K562 (cell line): ENCODE measurements at regions not wholly inside any gene's neighbourhood (a gene's known extent, or its start where the extent isn't known, plus 50 kb on each side); places are given as distances from the start of the nearest gene placed in this dataset.

ENCODE experiments used
- ATAC-seq: fragments of 200-7000 bp; cut with Tn5 transposase; 3 replicates; pipeline ENCODE4 v1.9.1; 2020; ENCODE audit warnings: moderate library complexity
- BruUV-seq: library from RNA; stranded (reverse); fragments of 400-500 nt; replicated peaks from 2 replicates; lab custom pipeline; 2021; lab: Mats Ljungman, UMichigan
- CTCF ChIA-PET: fragments of 300-600 bp; formaldehyde crosslinking; extraction: SDS; loops from one replicate; lab custom pipeline; 2021; ENCODE audit warnings: low intra/inter-chr PET ratio; lab: Yijun Ruan, JAX
- POLR2A ChIA-PET: fragments of 300-600, 350-650 bp; sonication (Branson Sonifier 250); formaldehyde crosslinking; extraction: SDS; loops from one replicate; lab custom pipeline; 2021; ENCODE audit warnings: antibody characterized with exemption, inconsistent platforms; lab: Yijun Ruan, JAX
- DNase-seq, 4 experiments: peaks; one replicate each; pipeline versions ENCODE4 v3.0.0 to v3.0.0-alpha.2; 2011 to 2018; ENCODE audit warnings: low spot score in 3 of 4, mixed read lengths in 3 of 4; ENCODE audit errors: extremely low read depth in 1 of 4
- FAIRE-seq: peaks from 2 replicates; lab custom pipeline; 2011; peaks lifted over from hg19 to GRCh38; lab: Jason Lieb, UNC
- H2AFZ ChIP-seq: 2 replicates; pipeline ENCODE4 v1.6.0; 2011; ENCODE audit warnings: low read depth, low read length, control low read depth, inconsistent platforms
- H3K27ac ChIP-seq: fragments of 200-600 bp; 3 replicates; pipeline ENCODE4 v1.8.0; 2011; ENCODE audit warnings: low read depth, mild to moderate bottlenecking, control low read depth, inconsistent platforms, low read length, moderate library complexity, mixed read lengths; ENCODE audit errors: extremely low read depth
- H3K27me3 ChIP-seq, 2 experiments: fragments of 300-600 bp in 1 of 2; 2 replicates in 1 of 2; 3 replicates in 1 of 2; pipeline versions ENCODE4 v1.6.0 to v1.8.0; 2011; ENCODE audit warnings: inconsistent platforms in 2 of 2, low read length in 2 of 2, mild to moderate bottlenecking in 1 of 2, mixed read lengths in 1 of 2, moderate library complexity in 1 of 2; ENCODE audit not compliant: control insufficient read depth in 2 of 2, insufficient read depth in 2 of 2
- H3K36me3 ChIP-seq: fragments of 300-600 bp; 3 replicates; pipeline ENCODE4 v1.8.0; 2011; ENCODE audit warnings: mild to moderate bottlenecking, low read length, inconsistent platforms; ENCODE audit not compliant: control insufficient read depth, insufficient read depth
- H3K4me1 ChIP-seq, 2 experiments: fragments of 200-600 bp in 1 of 2; replicated peaks in 1 of 2; 2 replicates in 1 of 2; 3 replicates in 1 of 2; pipeline versions ENCODE4 v1.5.1 to v1.8.0; 2011; ENCODE audit warnings: inconsistent platforms in 2 of 2, low read length in 2 of 2, mild to moderate bottlenecking in 1 of 2, mixed read lengths in 1 of 2, moderate library complexity in 1 of 2; ENCODE audit not compliant: control insufficient read depth in 2 of 2, insufficient read depth in 2 of 2
- H3K4me2 ChIP-seq: 2 replicates; pipeline ENCODE4 v1.6.1; 2011; ENCODE audit warnings: low read length, control low read depth, inconsistent platforms, mixed read lengths; ENCODE audit not compliant: insufficient read depth
- H3K4me3 ChIP-seq: fragments of 200-600 bp; sonication (generic), shearing (Covaris generic); 2 replicates; pipeline ENCODE4 v1.5.1; 2016; ENCODE audit warnings: control low read depth, inconsistent platforms
- H3K79me2 ChIP-seq: fragments of 200-600 bp; 3 replicates; pipeline ENCODE4 v1.8.0; 2011; ENCODE audit warnings: low read length, inconsistent platforms; ENCODE audit not compliant: control insufficient read depth, insufficient read depth
- H3K9ac ChIP-seq, 2 experiments: 2 replicates each; pipeline versions ENCODE4 v1.6.0 to v1.6.1; 2011; ENCODE audit warnings: low read depth in 2 of 2, low read length in 2 of 2, control low read depth in 1 of 2, inconsistent platforms in 1 of 2, mild to moderate bottlenecking in 1 of 2, mixed read lengths in 1 of 2; ENCODE audit not compliant: insufficient read depth in 1 of 2
- H3K9me1 ChIP-seq: one replicate; pipeline ENCODE4 v1.6.0; 2011; ENCODE audit warnings: inconsistent platforms, mild to moderate bottlenecking, low read length, moderate library complexity; ENCODE audit not compliant: control insufficient read depth, insufficient read depth
- H3K9me3 ChIP-seq: replicated peaks from 2 replicates; pipeline ENCODE4 v1.5.1; 2011; ENCODE audit warnings: low read depth, low read length, inconsistent platforms; ENCODE audit not compliant: control insufficient read depth, insufficient read depth
- H4K20me1 ChIP-seq: replicated peaks from 2 replicates; pipeline ENCODE4 v1.6.1; 2011; ENCODE audit warnings: low read length, inconsistent platforms, mixed read lengths; ENCODE audit not compliant: control insufficient read depth, insufficient read depth
- CREB3L1 ChIP-seq: fragments of 450-650 bp; IDR thresholded peaks from 2 replicates; pipeline ENCODE4 v1.6.1; 2014; ENCODE audit warnings: low read depth, mild to moderate bottlenecking, moderate library complexity, borderline replicate concordance
- CREB5 ChIP-seq: fragments of 250-450 bp; sonication (Bioruptor Pico); IDR thresholded peaks from 2 replicates; pipeline ENCODE4 v1.5.0; 2020; ENCODE audit warnings: mild to moderate bottlenecking
- CTCF ChIP-seq, 3 experiments: IDR thresholded peaks in 2 of 3; conservative IDR thresholded peaks in 1 of 3; 2 replicates each; pipeline ENCODE4 v1.5.1; 2011 to 2012; ENCODE audit warnings: low read length in 3 of 3, mild to moderate bottlenecking in 3 of 3, control low read depth in 2 of 3, improper control_type of control experiment in 1 of 3, inconsistent platforms in 1 of 3, low read depth in 1 of 3, mixed read lengths in 1 of 3, moderate library complexity in 1 of 3; ENCODE audit not compliant: insufficient read depth in 2 of 3
- HDAC1 ChIP-seq, 2 experiments: fragments of 450-650 bp; IDR thresholded peaks; 2 replicates each; pipeline ENCODE4 v1.6.1; 2016 to 2017; ENCODE audit warnings: inconsistent platforms in 1 of 2, mild to moderate bottlenecking in 1 of 2, moderate library complexity in 1 of 2
- LARP7 ChIP-seq: fragments of 450-650 bp; IDR thresholded peaks from 2 replicates; pipeline ENCODE4 v1.6.1; 2016
- MIER1 ChIP-seq: fragments of 450-650 bp; IDR thresholded peaks from 2 replicates; pipeline ENCODE4 v1.6.1; 2016; ENCODE audit warnings: antibody characterized with exemption, mild to moderate bottlenecking, low read depth
- MTA2 ChIP-seq: fragments of 450-650 bp; IDR thresholded peaks from 2 replicates; pipeline ENCODE4 v1.6.1; 2016; ENCODE audit warnings: low read depth
- NEUROD1 ChIP-seq: fragments of 150-350 bp; IDR thresholded peaks from 2 replicates; pipeline ENCODE4 v1.6.1; 2014; ENCODE audit warnings: borderline replicate concordance, low read length, low read depth; ENCODE audit not compliant: partially characterized antibody
- NFE2 ChIP-seq: IDR thresholded peaks from 2 replicates; pipeline ENCODE4 v1.6.1; 2014; ENCODE audit warnings: antibody characterized with exemption, low read depth
- SRSF1 ChIP-seq: fragments of 200-400 bp; formaldehyde crosslinking; IDR thresholded peaks from 2 replicates; pipeline ENCODE4 v1.6.1; 2017; ENCODE audit warnings: mild to moderate bottlenecking, low read depth, low read length, moderate library complexity
- VEZF1 ChIP-seq: fragments of 200-800 bp; sonication (Bioruptor generic); IDR thresholded peaks from 2 replicates; pipeline ENCODE4 v1.6.1; 2017; ENCODE audit warnings: missing genetic modification characterization, missing compliant biosample characterization
- XRCC5 ChIP-seq: fragments of 200-400 bp; formaldehyde crosslinking; IDR thresholded peaks from 2 replicates; pipeline ENCODE4 v1.6.1; 2017; ENCODE audit warnings: low read depth, mild to moderate bottlenecking, low read length
- ZNF324 ChIP-seq: fragments of 250-450 bp; sonication (Bioruptor Pico); IDR thresholded peaks from 2 replicates; pipeline ENCODE4 v1.4.0; 2020; ENCODE audit warnings: mild to moderate bottlenecking
- ZNF551 ChIP-seq: fragments of 250-450 bp; sonication (Bioruptor Pico); IDR thresholded peaks from 2 replicates; pipeline ENCODE4 v1.5.0; 2021; ENCODE audit warnings: mild to moderate bottlenecking, moderate library complexity
- WGBS: fragments of 100-300 bp; shearing (Covaris generic); methylation state at CpG from one replicate; pipeline ENCODE4 v1.1.6; 2016; ENCODE audit warnings: low coverage, mixed read lengths; ENCODE audit not compliant: insufficient coverage; ENCODE audit errors: missing lambda C conversion rate; 5-methylcytosine and 5-hydroxymethylcytosine counted together
- in situ Hi-C: fragments of 300-500 bp; cut with MboI; formaldehyde crosslinking; loops from 4 replicates; pipeline ENCODE4 v1.15.0; 2018; ENCODE audit warnings: inconsistent platforms, mixed read lengths
- intact Hi-C: fragments of 100-400 bp; cut with micrococcal nuclease; formaldehyde crosslinking; loops from 2 replicates; pipeline ENCODE4 v1.14.2; 2022

- H3K36me3 ChIP-seq: no peaks in the 10 kb centered on the region
- H3K27ac ChIP-seq: no peak overlapping the region
- WGBS: under 1% methylated on average over 10 of the region's 10 CpGs
- ChIA-PET POLR2A (no interaction called here), CTCF (no interaction called here)
- H3K4me2 ChIP-seq: no peak overlapping the region
- H4K20me1 ChIP-seq: peaks cover 6% of the 10 kb centered on the region; the same call in 1 of the 2 replicates
- no peak overlapping the region for H2AFZ ChIP-seq
- intact Hi-C loops (no loop called here), in situ Hi-C loops (no loop called here)
- BruUV-seq: no TSS peak
- no peak overlapping the region for H3K4me3 ChIP-seq
- no peak overlapping the region for H3K9ac ChIP-seq
- ATAC-seq (no peak), DNase-seq (no peak), FAIRE-seq (no peak)
- H3K79me2 ChIP-seq: no peaks in the 10 kb centered on the region
- no peaks in the 10 kb centered on the region for H3K9me3 ChIP-seq
- TF ChIP-seq XRCC5 (no peak), CTCF (IDR thresholded peaks at IDR 0.05 in 2 of 3, conservative IDR thresholded peaks at IDR 0.05 in 1 of 3; ENCODE audit: insufficient read depth in 2 of 3, low read depth in 1 of 3, low read length in 3 of 3) (no peak), VEZF1 (CRISPR knock-in tag) (no peak), SRSF1 (no peak), MIER1 (no peak), MTA2 (no peak), NEUROD1 (no peak), LARP7 (no peak), CREB5 (CRISPR knock-in tag) (no peak), NFE2 (no peak), CREB3L1 (no peak), ZNF324 (CRISPR knock-in tag) (no peak), HDAC1 (IDR thresholded peaks at IDR 0.05) (no peak), ZNF551 (CRISPR knock-in tag) (no peak)
- no peaks in the 10 kb centered on the region for H3K9me1 ChIP-seq
- peaks cover 9 to 58% of the 10 kb centered on the region in 2 experiments; a peak in 4 of 5 replicates for H3K27me3 ChIP-seq
- H3K4me1 ChIP-seq: no peaks in the 10 kb centered on the region
These were observed 511.3 kb downstream of the NPHP4 start for GRCh38 chr1:5480906-5481305.
